Natural killer cell (primary cell): ENCODE measurements at regions not wholly inside any gene's neighbourhood (a gene's known extent, or its start where the extent isn't known, plus 50 kb on each side); places are given as distances from the start of the nearest gene placed in this dataset.
A peak's percentile ranks its signal among the peaks of the same experiment; 100 is the strongest.

Source experiments
- ATAC-seq, 3 donors: fragments of 150-1000 bp in 2 of 3; fragments of 200-7000 bp in 1 of 3; cut with Tn5 transposase; 1 replicate in 1 of 3; 2 replicates in 2 of 3; pipeline ENCODE4 v1.10.0; 2021; ENCODE audit warnings: mild to moderate bottlenecking in 2 of 3, moderate library complexity in 2 of 3
- DNase-seq, 2 donors: peaks; one replicate each; pipeline versions ENCODE4 v3.0.0 to v3.0.0-alpha.2; 2013 to 2021; ENCODE audit warnings: mixed read lengths in 1 of 2
- H3K27ac ChIP-seq: one replicate; pipeline ENCODE4 v1.5.1; 2013; ENCODE audit warnings: mild to moderate bottlenecking, low read length
- H3K27me3 ChIP-seq: one replicate; pipeline ENCODE4 v1.6.1; 2013; ENCODE audit warnings: low read length; ENCODE audit not compliant: control insufficient read depth, insufficient read depth
- H3K36me3 ChIP-seq: one replicate; pipeline ENCODE4 v1.6.1; 2013; ENCODE audit warnings: low read length; ENCODE audit not compliant: control insufficient read depth, insufficient read depth
- H3K4me1 ChIP-seq: one replicate; pipeline ENCODE4 v1.6.1; 2013; ENCODE audit warnings: low read length; ENCODE audit not compliant: control insufficient read depth, insufficient read depth
- H3K4me3 ChIP-seq: one replicate; pipeline ENCODE4 v1.5.1; 2013; ENCODE audit warnings: low read length
- H3K9me3 ChIP-seq: one replicate; pipeline ENCODE4 v1.6.1; 2013; ENCODE audit warnings: low read length; ENCODE audit not compliant: control insufficient read depth, insufficient read depth
- H3K27ac Mint-ChIP-seq, 2 donors: one replicate each; pipeline ENCODE4 v1.8.0; 2022; ENCODE audit warnings: mild to moderate bottlenecking in 2 of 2, mixed read lengths in 2 of 2, moderate library complexity in 1 of 2
- H3K27me3 Mint-ChIP-seq, 2 donors: one replicate each; pipeline ENCODE4 v1.8.0; 2022; ENCODE audit warnings: low read depth in 2 of 2, mixed read lengths in 2 of 2
- H3K36me3 Mint-ChIP-seq: one replicate; pipeline ENCODE4 v1.8.0; 2022; ENCODE audit warnings: mixed read lengths
- H3K4me1 Mint-ChIP-seq, 2 donors: one replicate each; pipeline ENCODE4 v1.8.0; 2022; ENCODE audit warnings: mixed read lengths in 2 of 2
- H3K4me3 Mint-ChIP-seq: one replicate; pipeline ENCODE4 v1.8.0; 2022; ENCODE audit warnings: mild to moderate bottlenecking, moderate library complexity, mixed read lengths
- H3K9me3 Mint-ChIP-seq, 2 donors: one replicate each; pipeline ENCODE4 v1.8.0; 2022; ENCODE audit warnings: mixed read lengths in 2 of 2
- CTCF ChIP-seq: fragments of 200-600 bp; IDR thresholded peaks from one replicate; pipeline ENCODE4 v1.8.0; 2022; ENCODE audit warnings: antibody characterized with exemption
- WGBS: methylation state at CpG from one replicate; pipeline ENCODE4 v1.1.7; 2013; ENCODE audit warnings: missing lambda C conversion rate; ENCODE audit not compliant: insufficient coverage; 5-methylcytosine and 5-hydroxymethylcytosine counted together
- intact Hi-C: fragments of 100-400 bp; cut with micrococcal nuclease; formaldehyde crosslinking; loops from one replicate; pipeline ENCODE4 v1.14.2; 2022

GRCh38 chr3:3578718-3579117 lies 220.5 kb upstream of the LRRN1 start:
- Mint-ChIP-seq H3K4me1 (peaks cover 22 to 31% of the 10 kb centered on the region in 2 donors), H3K27ac (peak overlapping the region; percentile 73 to 85), H3K36me3 (no peaks in the 10 kb centered on the region), H3K4me3 (peak overlapping the region; percentile 60), H3K9me3 (no peaks in the 10 kb centered on the region), H3K27me3 (no peaks in the 10 kb centered on the region)
- ATAC-seq (peak; percentile 83 to 96 (median 90)), DNase-seq (peak; percentile 5 to 38)
- no peaks in the 10 kb centered on the region for H3K9me3 ChIP-seq
- no peaks in the 10 kb centered on the region for H3K27me3 ChIP-seq
- intact Hi-C loops, result loop anchor here (1.0 to 5.0 kb wide), 2 partner anchors 11 to 451 kb away; partner anchors contain the start of gene TRNT1
- no peaks in the 10 kb centered on the region for H3K36me3 ChIP-seq
- no peak overlapping the region for H3K4me3 ChIP-seq
- 32% methylated on average over 4 of the region's 4 CpGs for WGBS
- H3K4me1 ChIP-seq, result peaks cover 19% of the 10 kb centered on the region
- peak overlapping the region; percentile 41 for H3K27ac ChIP-seq
- TF ChIP-seq CTCF, result no peak

- Mint-ChIP-seq H3K27ac (peak overlapping the region; percentile 73 to 85), H3K9me3 (no peaks in the 10 kb centered on the region), H3K4me3 (peak overlapping the region; percentile 60), H3K36me3 (no peaks in the 10 kb centered on the region), H3K27me3 (no peaks in the 10 kb centered on the region), H3K4me1 (peaks cover 31 to 40% of the 10 kb centered on the region in 2 donors)
- no peak for TF ChIP-seq CTCF
- H3K27ac ChIP-seq, result no peak overlapping the region
- peaks cover 19% of the 10 kb centered on the region for H3K4me1 ChIP-seq
- no peak overlapping the region for H3K4me3 ChIP-seq
- intact Hi-C loops, result loop anchor here (5.0 kb wide), 1 partner anchor 451 kb away; the partner anchor contains the start of gene TRNT1
- no peak for DNase-seq
- no peaks in the 10 kb centered on the region for H3K36me3 ChIP-seq
- 90% methylated on average over 13 of the region's 13 CpGs for WGBS
- no peaks in the 10 kb centered on the region for H3K27me3 ChIP-seq
- H3K9me3 ChIP-seq, result no peaks in the 10 kb centered on the region
- ATAC-seq, result no peak
These were observed 221.4 kb upstream of the LRRN1 start for GRCh38 chr3:3577823-3578222.

- no peak for DNase-seq
- intact Hi-C loops, result no loop called here
These were observed 225.9 kb upstream of the LRRN1 start for GRCh38 chr3:3573341-3573740.

More at GRCh38 chr3:3573341-3573740, 225.9 kb upstream of the LRRN1 start:
- Mint-ChIP-seq H3K4me1 (peaks cover 42 to 50% of the 10 kb centered on the region in 2 donors), H3K27me3 (no peaks in the 10 kb centered on the region), H3K4me3 (peak overlapping the region; percentile 66), H3K27ac (peak overlapping the region; percentile 85 to 92), H3K36me3 (no peaks in the 10 kb centered on the region), H3K9me3 (no peaks in the 10 kb centered on the region)
- Histone ChIP-seq H3K9me3 (no peaks in the 10 kb centered on the region), H3K4me3 (no peak overlapping the region), H3K27me3 (no peaks in the 10 kb centered on the region), H3K4me1 (peaks cover 9% of the 10 kb centered on the region), H3K27ac (peak overlapping the region; percentile 74), H3K36me3 (no peaks in the 10 kb centered on the region)
- ATAC-seq, result peak; percentile 68 to 83 (median 78)
- 60% methylated on average over 1 of the region's 1 CpG for WGBS
- TF ChIP-seq CTCF, result no peak
